IMR-90 (cell line): ENCODE measurements at regions not wholly inside any gene's neighbourhood (a gene's known extent, or its start where the extent isn't known, plus 50 kb on each side); places are given as distances from the start of the nearest gene placed in this dataset.

Experiments used
- ATAC-seq: fragments of 200-7000 bp; cut with Tn5 transposase; 2 replicates; pipeline ENCODE4 v1.9.1; 2020; ENCODE audit warnings: low read depth, mild to moderate bottlenecking, moderate library complexity
- BruUV-seq: library from RNA; stranded (reverse); fragments of 400-500 nt; replicated peaks from 2 replicates; lab custom pipeline; 2021; lab: Mats Ljungman, UMichigan
- CTCF ChIA-PET: fragments of 300-600 bp; formaldehyde crosslinking; extraction: SDS; loops from one replicate; lab custom pipeline; 2021; ENCODE audit warnings: antibody characterized with exemption; lab: Yijun Ruan, JAX
- POLR2A ChIA-PET: fragments of 300-600 bp; sonication (Branson Sonifier 250); formaldehyde crosslinking; loops from one replicate; lab custom pipeline; 2022; ENCODE audit warnings: antibody characterized with exemption; ENCODE audit not compliant: unreplicated experiment; lab: Charles Lee
- DNase-seq: peaks from one replicate; pipeline ENCODE4 v3.0.0; 2013
- H2AFZ ChIP-seq: replicated peaks from 2 replicates; pipeline ENCODE3; 2013; ENCODE audit warnings: low read length, mild to moderate bottlenecking; ENCODE audit not compliant: poor library complexity
- H2AK5ac ChIP-seq: 2 replicates; pipeline ENCODE4 v1.6.1; 2013; ENCODE audit warnings: low read depth, low read length, inconsistent platforms
- H2AK9ac ChIP-seq: replicated peaks from 2 replicates; pipeline ENCODE3; 2013; ENCODE audit warnings: mild to moderate bottlenecking, low read depth, low read length, moderate library complexity; ENCODE audit not compliant: poor library complexity
- H2BK120ac ChIP-seq: 2 replicates; pipeline ENCODE4 v1.6.1; 2013; ENCODE audit warnings: low read depth, low read length, inconsistent platforms
- H2BK15ac ChIP-seq: 3 replicates; pipeline ENCODE4 v1.6.1; 2013; ENCODE audit warnings: low read depth, low read length, inconsistent platforms
- H2BK20ac ChIP-seq: 2 replicates; pipeline ENCODE4 v1.6.1; 2013; ENCODE audit warnings: low read depth, mild to moderate bottlenecking, inconsistent platforms, low read length, moderate library complexity
- H2BK5ac ChIP-seq: 2 replicates; pipeline ENCODE4 v1.6.1; 2013; ENCODE audit warnings: mild to moderate bottlenecking, low read depth, low read length, inconsistent platforms; ENCODE audit not compliant: poor library complexity, severe bottlenecking
- H3K14ac ChIP-seq: replicated peaks from 2 replicates; pipeline ENCODE4 v1.6.1; 2013; ENCODE audit warnings: low read depth, low read length, inconsistent platforms
- H3K18ac ChIP-seq: 2 replicates; pipeline ENCODE4 v1.6.1; 2013; ENCODE audit warnings: low read depth, low read length, control low read depth
- H3K23ac ChIP-seq: 2 replicates; pipeline ENCODE4 v1.6.1; 2013; ENCODE audit warnings: low read depth, low read length, inconsistent platforms
- H3K27ac ChIP-seq: 2 replicates; pipeline ENCODE4 v1.5.1; 2013; ENCODE audit warnings: mild to moderate bottlenecking, control low read depth, low read length; ENCODE audit not compliant: insufficient read depth
- H3K27me3 ChIP-seq: 2 replicates; pipeline ENCODE4 v1.6.1; 2013; ENCODE audit warnings: low read length; ENCODE audit not compliant: control insufficient read depth, insufficient read depth
- H3K36me3 ChIP-seq: 2 replicates; pipeline ENCODE4 v1.6.1; 2013; ENCODE audit warnings: low read length, mixed read lengths; ENCODE audit not compliant: control insufficient read depth, insufficient read depth
- H3K4ac ChIP-seq: 2 replicates; pipeline ENCODE4 v1.6.1; 2013; ENCODE audit warnings: low read depth, low read length, inconsistent platforms
- H3K4me1 ChIP-seq: 2 replicates; pipeline ENCODE4 v1.6.1; 2013; ENCODE audit warnings: low read length, mixed read lengths; ENCODE audit not compliant: control insufficient read depth, insufficient read depth
- H3K4me2 ChIP-seq: 2 replicates; pipeline ENCODE4 v1.6.1; 2013; ENCODE audit warnings: low read depth, mild to moderate bottlenecking, control low read depth, low read length, moderate library complexity
- H3K4me3 ChIP-seq: 2 replicates; pipeline ENCODE4 v1.5.1; 2013; ENCODE audit warnings: low read depth, mild to moderate bottlenecking, control low read depth, low read length, moderate library complexity; ENCODE audit not compliant: insufficient read depth
- H3K56ac ChIP-seq: 2 replicates; pipeline ENCODE4 v1.6.1; 2013; ENCODE audit warnings: low read length, inconsistent platforms; ENCODE audit not compliant: insufficient read depth; ENCODE audit errors: extremely low read depth
- H3K79me1 ChIP-seq, 2 experiments: 2 replicates each; pipeline ENCODE4 v1.6.1; 2013; ENCODE audit warnings: low read length in 2 of 2, inconsistent platforms in 1 of 2, low read depth in 1 of 2
- H3K9ac ChIP-seq: 2 replicates; pipeline ENCODE4 v1.6.1; 2013; ENCODE audit warnings: low read depth, low read length, control low read depth
- H3K9me1 ChIP-seq: 2 replicates; pipeline ENCODE4 v1.6.1; 2013; ENCODE audit warnings: low read length, inconsistent platforms; ENCODE audit not compliant: insufficient read depth
- H3K9me3 ChIP-seq: 2 replicates; pipeline ENCODE4 v1.6.1; 2013; ENCODE audit warnings: low read length; ENCODE audit not compliant: control insufficient read depth, insufficient read depth
- H4K20me1 ChIP-seq: 2 replicates; pipeline ENCODE4 v1.6.1; 2013; ENCODE audit warnings: low read length, inconsistent platforms; ENCODE audit not compliant: insufficient read depth
- H4K5ac ChIP-seq: 2 replicates; pipeline ENCODE4 v1.6.1; 2013; ENCODE audit warnings: mild to moderate bottlenecking, low read depth, low read length, control low read depth
- H4K8ac ChIP-seq, 2 experiments: 2 replicates each; pipeline ENCODE4 v1.6.1; 2013; ENCODE audit warnings: low read depth in 2 of 2, low read length in 2 of 2, control low read depth in 1 of 2, inconsistent platforms in 1 of 2
- H4K91ac ChIP-seq: 2 replicates; pipeline ENCODE4 v1.6.1; 2013; ENCODE audit warnings: low read depth, low read length, inconsistent platforms; ENCODE audit not compliant: insufficient read depth
- BHLHE40 ChIP-seq: fragments of 150-350 bp; IDR thresholded peaks from 2 replicates; pipeline ENCODE4 v1.6.1; 2016; ENCODE audit warnings: mild to moderate bottlenecking, low read depth, low read length
- CEBPB ChIP-seq: IDR thresholded peaks from 2 replicates; pipeline ENCODE4 v1.6.1; 2012; ENCODE audit warnings: low read depth, low read length, improper control_type of control experiment
- CHD1 ChIP-seq: IDR thresholded peaks from 2 replicates; pipeline ENCODE4 v1.6.1; 2012; ENCODE audit warnings: low read depth, low read length, improper control_type of control experiment
- FOS ChIP-seq: fragments of 150-350 bp; IDR thresholded peaks from 2 replicates; pipeline ENCODE4 v1.6.1; 2016; ENCODE audit warnings: low read depth, low read length
- MAFK ChIP-seq: IDR thresholded peaks from 2 replicates; pipeline ENCODE4 v1.6.1; 2012; ENCODE audit warnings: low read depth, low read length, improper control_type of control experiment
- MAZ ChIP-seq: IDR thresholded peaks from 2 replicates; pipeline ENCODE4 v1.6.1; 2012; ENCODE audit warnings: low read depth, mild to moderate bottlenecking, low read length, improper control_type of control experiment, moderate library complexity, borderline replicate concordance
- MXI1 ChIP-seq: IDR thresholded peaks from 2 replicates; pipeline ENCODE4 v1.6.1; 2012; ENCODE audit warnings: low read depth, mild to moderate bottlenecking, low read length, moderate library complexity, borderline replicate concordance
- NFE2L2 ChIP-seq: fragments of 150-350 bp; IDR thresholded peaks from 2 replicates; pipeline ENCODE4 v1.6.1; 2016; ENCODE audit warnings: low read depth, mild to moderate bottlenecking, low read length
- POLR2A ChIP-seq: IDR thresholded peaks from 2 replicates; pipeline ENCODE4 v1.6.1; 2012; ENCODE audit warnings: mild to moderate bottlenecking, low read depth, low read length
- RAD21 ChIP-seq: IDR thresholded peaks from 2 replicates; pipeline ENCODE4 v1.6.1; 2012; ENCODE audit warnings: low read length, improper control_type of control experiment
- RCOR1 ChIP-seq: IDR thresholded peaks from 2 replicates; pipeline ENCODE4 v1.6.1; 2012; ENCODE audit warnings: mild to moderate bottlenecking, low read length, improper control_type of control experiment; ENCODE audit not compliant: insufficient replicate concordance
- RFX5 ChIP-seq: IDR thresholded peaks from 2 replicates; pipeline ENCODE4 v1.8.0; 2012; ENCODE audit warnings: low read depth, mild to moderate bottlenecking, low read length, moderate library complexity
- SMC3 ChIP-seq: fragments of 150-350 bp; IDR thresholded peaks from 2 replicates; pipeline ENCODE4 v1.6.1; 2016; ENCODE audit warnings: low read depth, mild to moderate bottlenecking, antibody characterized with exemption, low read length, moderate library complexity
- WGBS, 2 experiments: methylation state at CpG; one replicate each; pipeline versions ENCODE4 v1.1.5 to v1.1.7; 2013; ENCODE audit warnings: missing lambda C conversion rate in 2 of 2; ENCODE audit not compliant: insufficient read length in 1 of 2; ENCODE audit errors: extremely low coverage in 2 of 2; 5-methylcytosine and 5-hydroxymethylcytosine counted together
- dilution Hi-C: fragments of 300-500 bp; cut with HindIII; formaldehyde crosslinking; loops from one replicate; pipeline ENCODE4 v1.14.3; 2018; ENCODE audit warnings: low sequenced_read_pairs; ENCODE audit not compliant: unreplicated experiment
- in situ Hi-C: fragments of 300-500 bp; cut with MboI; formaldehyde crosslinking; loops from 3 replicates; pipeline ENCODE4 v1.14.3; 2019; ENCODE audit warnings: low sequenced_read_pairs, inconsistent platforms, mixed read lengths
- intact Hi-C: fragments of 100-400 bp; cut with micrococcal nuclease; formaldehyde crosslinking; loops from 2 replicates; pipeline ENCODE4 v1.10.0; 2022
- TF ChIP-seq, protein P1 (sequence below): conservative IDR thresholded peaks from 2 replicates; pipeline ENCODE4 v1.5.1; 2012; ENCODE audit warnings: mild to moderate bottlenecking, low read depth, low read length, improper control_type of control experiment
- TF ChIP-seq, protein P2 (sequence below): fragments of 150-350 bp; IDR thresholded peaks from 2 replicates; pipeline ENCODE4 v1.6.1; 2016; ENCODE audit warnings: low read depth, mild to moderate bottlenecking, low read length, moderate library complexity, borderline replicate concordance
- TF ChIP-seq, protein P3 (sequence below): fragments of 150-350 bp; IDR thresholded peaks from 2 replicates; pipeline ENCODE4 v1.6.1; 2017; ENCODE audit warnings: mild to moderate bottlenecking, antibody characterized with exemption, low read length, low read depth

DNA sequence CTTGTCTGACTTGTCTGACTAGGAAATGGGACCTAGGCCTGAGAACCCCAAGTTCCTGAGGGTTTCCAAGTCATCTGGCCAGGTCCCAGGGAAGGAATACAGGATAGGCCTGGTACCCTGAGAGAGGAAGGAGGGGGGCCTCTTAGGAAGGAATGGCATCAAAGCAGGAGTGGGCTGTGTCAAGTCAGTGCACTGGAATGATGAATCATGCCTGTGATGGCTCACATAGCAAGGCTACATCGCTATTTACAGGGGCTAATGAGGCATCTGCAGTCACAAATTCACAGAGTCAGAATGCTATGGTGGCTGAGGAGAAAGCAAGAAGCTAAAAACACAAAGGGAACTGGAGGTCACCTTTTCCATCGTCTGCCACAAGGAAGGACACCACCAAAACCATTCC, 247.3 kb downstream of the NXPE2 start:
- no peak overlapping the region for H3K4me2 ChIP-seq
- H3K27me3 ChIP-seq: no peaks in the 10 kb centered on the region
- H2BK5ac ChIP-seq: no peak overlapping the region
- TF ChIP-seq NFE2L2 (no peak), MXI1 (no peak), MAFK (no peak), BHLHE40 (no peak), RFX5 (no peak), POLR2A (no peak), CHD1 (no peak), SMC3 (no peak), RCOR1 (no peak), MAZ (no peak), CEBPB (no peak), FOS (no peak), RAD21 (no peak)
- TF ChIP-seq, protein P1, sequence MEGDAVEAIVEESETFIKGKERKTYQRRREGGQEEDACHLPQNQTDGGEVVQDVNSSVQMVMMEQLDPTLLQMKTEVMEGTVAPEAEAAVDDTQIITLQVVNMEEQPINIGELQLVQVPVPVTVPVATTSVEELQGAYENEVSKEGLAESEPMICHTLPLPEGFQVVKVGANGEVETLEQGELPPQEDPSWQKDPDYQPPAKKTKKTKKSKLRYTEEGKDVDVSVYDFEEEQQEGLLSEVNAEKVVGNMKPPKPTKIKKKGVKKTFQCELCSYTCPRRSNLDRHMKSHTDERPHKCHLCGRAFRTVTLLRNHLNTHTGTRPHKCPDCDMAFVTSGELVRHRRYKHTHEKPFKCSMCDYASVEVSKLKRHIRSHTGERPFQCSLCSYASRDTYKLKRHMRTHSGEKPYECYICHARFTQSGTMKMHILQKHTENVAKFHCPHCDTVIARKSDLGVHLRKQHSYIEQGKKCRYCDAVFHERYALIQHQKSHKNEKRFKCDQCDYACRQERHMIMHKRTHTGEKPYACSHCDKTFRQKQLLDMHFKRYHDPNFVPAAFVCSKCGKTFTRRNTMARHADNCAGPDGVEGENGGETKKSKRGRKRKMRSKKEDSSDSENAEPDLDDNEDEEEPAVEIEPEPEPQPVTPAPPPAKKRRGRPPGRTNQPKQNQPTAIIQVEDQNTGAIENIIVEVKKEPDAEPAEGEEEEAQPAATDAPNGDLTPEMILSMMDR: no peak
- TF ChIP-seq, protein P2, sequence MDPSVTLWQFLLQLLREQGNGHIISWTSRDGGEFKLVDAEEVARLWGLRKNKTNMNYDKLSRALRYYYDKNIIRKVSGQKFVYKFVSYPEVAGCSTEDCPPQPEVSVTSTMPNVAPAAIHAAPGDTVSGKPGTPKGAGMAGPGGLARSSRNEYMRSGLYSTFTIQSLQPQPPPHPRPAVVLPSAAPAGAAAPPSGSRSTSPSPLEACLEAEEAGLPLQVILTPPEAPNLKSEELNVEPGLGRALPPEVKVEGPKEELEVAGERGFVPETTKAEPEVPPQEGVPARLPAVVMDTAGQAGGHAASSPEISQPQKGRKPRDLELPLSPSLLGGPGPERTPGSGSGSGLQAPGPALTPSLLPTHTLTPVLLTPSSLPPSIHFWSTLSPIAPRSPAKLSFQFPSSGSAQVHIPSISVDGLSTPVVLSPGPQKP: no peak
- TF ChIP-seq, protein P3, sequence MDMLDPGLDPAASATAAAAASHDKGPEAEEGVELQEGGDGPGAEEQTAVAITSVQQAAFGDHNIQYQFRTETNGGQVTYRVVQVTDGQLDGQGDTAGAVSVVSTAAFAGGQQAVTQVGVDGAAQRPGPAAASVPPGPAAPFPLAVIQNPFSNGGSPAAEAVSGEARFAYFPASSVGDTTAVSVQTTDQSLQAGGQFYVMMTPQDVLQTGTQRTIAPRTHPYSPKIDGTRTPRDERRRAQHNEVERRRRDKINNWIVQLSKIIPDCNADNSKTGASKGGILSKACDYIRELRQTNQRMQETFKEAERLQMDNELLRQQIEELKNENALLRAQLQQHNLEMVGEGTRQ: no peak
- no TSS peak for BruUV-seq
- H3K27ac ChIP-seq: no peak overlapping the region
- H3K18ac ChIP-seq: no peak overlapping the region
- no peak overlapping the region for H2BK20ac ChIP-seq
- no peak overlapping the region for H4K8ac ChIP-seq
- 0% methylated on average over 1 of the region's 2 CpGs; no CpG with 5 or more reads in 1 of the 2 experiments for WGBS, 2 experiments
- CTCF ChIA-PET: no interaction called here
- no peaks in the 10 kb centered on the region for H3K9me1 ChIP-seq
- no peak overlapping the region for H2AK9ac ChIP-seq
- no peak overlapping the region for H3K23ac ChIP-seq
- H4K91ac ChIP-seq: no peak overlapping the region
- H3K4me1 ChIP-seq: no peaks in the 10 kb centered on the region
- no peaks in the 10 kb centered on the region for H3K79me1 ChIP-seq
- H3K9ac ChIP-seq: no peak overlapping the region
- H2BK15ac ChIP-seq: no peak overlapping the region
- no peak for ATAC-seq
- H4K5ac ChIP-seq: no peak overlapping the region
- dilution Hi-C loops (no loop called here), in situ Hi-C loops (no loop called here), intact Hi-C loops (no loop called here)
- H3K9me3 ChIP-seq: peaks cover 10% of the 10 kb centered on the region
- H3K56ac ChIP-seq: no peak overlapping the region
- H3K14ac ChIP-seq: no peak overlapping the region
- DNase-seq: no peak
- H3K36me3 ChIP-seq: no peaks in the 10 kb centered on the region
- H2BK120ac ChIP-seq: no peak overlapping the region
- H3K4ac ChIP-seq: no peak overlapping the region
- H4K20me1 ChIP-seq: no peaks in the 10 kb centered on the region
- H2AFZ ChIP-seq: no peak overlapping the region
- H3K4me3 ChIP-seq: no peak overlapping the region
- POLR2A ChIA-PET: no interaction called here
- no peak overlapping the region for H2AK5ac ChIP-seq
